Left renal cortex interstitium (tissue), 4 donors: ENCODE measurements at regions not wholly inside any gene's neighbourhood (a gene's known extent, or its start where the extent isn't known, plus 50 kb on each side); places are given as distances from the start of the nearest gene placed in this dataset.
"Not testable (repeated sequence)": the region's sequence is repeated elsewhere in the genome, so short reads cannot be mapped to it uniquely, and the experiment has no call there.

Source experiments
- DNase-seq, 4 donors: peaks; one replicate each; pipeline ENCODE4 v3.0.0-alpha.2; 2013; ENCODE audit warnings: low read depth in 4 of 4, low spot score in 2 of 4, missing footprints in 1 of 4

DNA sequence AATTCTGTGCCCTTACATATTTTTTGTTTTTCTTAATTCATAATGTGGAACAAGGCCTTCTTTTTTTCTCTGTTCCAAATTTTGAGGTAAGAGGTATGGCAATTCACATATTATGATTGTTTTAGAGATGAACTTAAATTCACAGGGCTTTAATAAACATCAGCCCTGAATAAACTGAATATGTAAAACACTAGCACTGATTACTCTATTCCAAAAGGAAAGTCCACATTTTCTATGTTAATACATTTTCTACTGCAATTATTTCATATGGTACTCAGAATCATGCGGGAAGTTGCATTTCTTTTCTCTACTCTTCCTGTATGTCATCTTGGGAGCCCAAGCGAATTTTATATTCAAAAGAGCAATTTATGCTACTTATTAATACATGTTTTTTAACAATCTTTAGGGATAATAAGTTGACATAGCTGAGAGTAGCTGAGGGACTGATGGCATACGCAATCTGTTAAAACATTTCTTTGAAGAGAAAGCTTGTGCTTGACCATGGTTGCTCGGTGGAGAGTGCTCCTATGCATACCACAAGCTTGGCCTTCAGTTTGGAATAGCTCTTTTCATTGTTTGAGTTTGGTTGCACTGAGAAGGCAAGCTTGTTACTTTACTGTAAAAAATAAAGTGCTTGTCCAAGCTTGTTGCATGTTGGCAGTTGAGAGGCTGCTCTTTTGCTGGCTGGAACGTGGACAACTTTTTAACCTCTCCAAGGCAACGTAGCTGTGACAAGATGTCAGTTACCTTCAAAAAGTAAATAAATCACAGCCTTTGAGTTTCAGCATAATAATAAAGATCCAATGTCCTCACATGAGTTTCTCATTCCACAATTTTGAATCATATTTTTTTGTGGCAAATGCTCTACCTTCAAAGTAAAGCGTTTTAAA, 196.3 kb upstream of the SPRY1 start:
- DNase-seq: no peak

- DNase-seq: no peak
Observed at GRCh38 chr4:123204737-123205136, 191.9 kb upstream of the SPRY1 start.

DNA sequence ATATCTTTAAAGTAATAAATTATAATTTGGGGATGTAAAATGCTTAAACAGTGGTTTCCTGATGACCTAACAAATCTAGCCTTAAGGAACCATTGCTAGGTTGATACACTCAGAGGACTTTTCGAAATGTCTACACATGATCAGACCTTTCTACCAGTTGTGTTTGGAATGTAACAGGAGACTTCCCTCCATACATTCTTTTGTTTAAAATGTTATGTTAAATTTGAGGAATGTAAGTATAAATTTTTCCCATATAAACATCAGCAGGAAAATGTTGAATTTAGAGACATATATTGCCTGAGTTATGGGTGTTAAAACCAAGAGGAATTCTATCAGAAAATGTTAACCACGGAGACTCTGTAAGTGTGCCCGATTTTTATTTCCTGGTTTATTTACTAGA, 190.6 kb upstream of the SPRY1 start:
- DNase-seq: no peak

DNA sequence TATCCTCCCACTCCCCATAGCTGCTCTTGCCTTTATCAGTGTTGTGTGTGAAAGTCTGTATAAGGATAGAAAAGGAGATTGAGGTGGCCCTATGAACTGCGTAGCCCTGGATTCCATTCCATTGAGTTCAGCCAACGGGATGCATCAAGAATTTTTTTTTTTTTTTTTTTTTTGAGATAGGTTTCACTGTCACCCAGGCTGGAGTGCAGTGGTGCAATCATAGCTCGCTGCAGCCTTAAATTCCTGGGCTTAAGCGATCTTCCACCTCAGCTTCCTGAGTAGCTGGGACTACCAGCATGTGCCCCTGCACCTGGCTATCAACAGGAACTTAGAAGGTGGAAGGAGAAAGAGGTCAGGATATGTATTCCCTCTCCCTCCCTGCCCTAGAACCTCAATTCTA, 187.2 kb upstream of the SPRY1 start:
- no peak for DNase-seq

DNA sequence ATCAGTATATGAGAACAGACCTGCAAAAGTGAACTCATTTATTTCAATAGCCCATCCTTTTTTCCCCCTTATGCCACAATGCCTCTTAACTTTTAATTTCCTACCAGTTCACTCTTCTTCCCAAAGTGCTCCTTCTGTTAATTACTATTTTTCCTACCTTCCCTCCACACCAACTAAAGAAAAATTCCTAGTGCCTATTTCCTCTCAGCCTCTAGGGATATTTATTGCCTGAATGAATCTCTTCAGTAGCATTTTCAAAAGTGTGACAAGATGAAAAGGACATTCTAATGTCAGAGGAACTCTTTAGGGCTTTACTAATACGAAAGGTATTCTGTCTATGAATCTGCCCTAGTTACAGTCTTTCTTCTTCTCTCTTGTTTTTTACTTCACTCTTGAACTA, 181.1 kb upstream of the SPRY1 start:
- DNase-seq: no peak

GRCh38 chr4:123216543-123216942, 180.1 kb upstream of the SPRY1 start:
- DNase-seq: no peak

DNA sequence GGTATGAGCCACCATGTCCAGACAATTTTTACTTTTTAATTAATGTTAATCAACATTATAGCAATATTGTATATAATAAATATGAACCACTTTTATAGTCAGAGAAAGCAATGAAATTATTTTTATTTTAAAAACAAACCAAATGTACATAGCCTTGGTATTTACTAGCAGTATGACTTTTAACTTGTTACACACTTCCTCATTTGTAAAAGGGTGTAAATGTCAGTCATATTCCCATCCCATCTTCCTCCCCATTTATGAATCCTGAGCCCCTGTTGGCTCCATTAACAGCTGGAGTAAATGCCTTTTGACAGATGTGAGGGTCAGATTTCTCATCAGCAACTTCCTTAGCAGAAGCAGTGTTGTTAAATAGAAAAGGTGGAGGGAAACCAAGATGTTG, 179.6 kb upstream of the SPRY1 start:
- no peak for DNase-seq

DNA sequence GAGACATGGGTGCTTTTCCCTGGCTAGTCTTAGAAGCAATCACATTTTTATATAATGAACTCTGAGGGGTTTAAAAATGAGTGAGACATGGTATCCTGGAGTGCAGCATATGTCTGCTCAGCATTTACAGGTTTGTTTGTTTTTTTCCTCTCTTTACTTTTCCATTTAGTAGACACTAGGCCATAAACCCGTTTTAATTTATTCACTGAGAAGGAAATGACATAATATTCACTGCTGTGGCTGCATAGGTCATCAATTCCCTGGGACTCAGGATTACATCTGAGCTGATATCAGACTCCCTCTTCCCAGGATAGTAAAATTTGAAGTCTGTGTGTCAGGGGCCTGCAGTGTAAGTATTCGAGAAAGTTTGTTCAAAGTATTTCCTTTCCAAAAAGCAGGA, 178.9 kb upstream of the SPRY1 start:
- DNase-seq: no peak

DNA sequence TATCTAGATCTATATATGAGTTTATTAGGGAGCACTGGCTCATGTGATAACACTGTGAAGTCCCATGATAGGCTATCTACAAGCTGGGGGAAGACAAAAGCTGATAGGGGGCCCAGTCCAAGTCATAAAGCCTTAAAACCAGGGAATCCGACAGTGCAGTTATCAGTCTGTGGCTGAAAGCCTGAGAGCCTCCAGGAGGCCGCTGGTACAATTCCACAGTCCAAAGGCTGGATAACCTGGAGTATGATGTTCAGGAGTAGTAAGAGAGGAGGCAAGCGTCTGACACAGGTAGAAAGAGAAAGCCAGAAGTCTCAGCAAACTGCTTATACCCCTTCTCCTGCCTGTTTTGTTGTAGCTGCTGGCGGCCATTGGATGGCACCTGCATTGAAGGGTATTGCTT, 177.6 kb upstream of the SPRY1 start:
- DNase-seq: no peak

DNA sequence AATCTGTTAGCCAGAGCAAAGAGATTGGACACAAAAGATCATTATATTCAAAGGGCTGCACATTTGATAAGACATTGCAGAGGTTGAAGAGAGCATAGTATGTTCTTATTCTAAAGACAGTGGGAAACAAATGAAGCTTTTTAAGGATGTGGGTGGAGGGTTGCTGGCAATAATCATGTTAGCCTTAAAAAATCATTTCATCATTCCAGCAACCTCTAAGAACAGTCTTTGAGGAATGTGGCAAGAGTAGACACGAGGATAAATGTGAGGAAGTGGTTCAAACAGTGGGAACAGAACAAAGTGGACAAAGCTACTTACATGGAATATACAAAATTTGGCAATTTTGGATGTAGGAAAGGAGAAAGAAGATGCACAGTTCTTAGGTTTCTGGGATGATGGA, 167.3 kb upstream of the SPRY1 start:
- DNase-seq: no peak

GRCh38 chr4:123230061-123230460, 166.5 kb upstream of the SPRY1 start:
- DNase-seq: no peak

- no peak for DNase-seq
Observed at GRCh38 chr4:123232439-123232838, 164.2 kb upstream of the SPRY1 start.

DNA sequence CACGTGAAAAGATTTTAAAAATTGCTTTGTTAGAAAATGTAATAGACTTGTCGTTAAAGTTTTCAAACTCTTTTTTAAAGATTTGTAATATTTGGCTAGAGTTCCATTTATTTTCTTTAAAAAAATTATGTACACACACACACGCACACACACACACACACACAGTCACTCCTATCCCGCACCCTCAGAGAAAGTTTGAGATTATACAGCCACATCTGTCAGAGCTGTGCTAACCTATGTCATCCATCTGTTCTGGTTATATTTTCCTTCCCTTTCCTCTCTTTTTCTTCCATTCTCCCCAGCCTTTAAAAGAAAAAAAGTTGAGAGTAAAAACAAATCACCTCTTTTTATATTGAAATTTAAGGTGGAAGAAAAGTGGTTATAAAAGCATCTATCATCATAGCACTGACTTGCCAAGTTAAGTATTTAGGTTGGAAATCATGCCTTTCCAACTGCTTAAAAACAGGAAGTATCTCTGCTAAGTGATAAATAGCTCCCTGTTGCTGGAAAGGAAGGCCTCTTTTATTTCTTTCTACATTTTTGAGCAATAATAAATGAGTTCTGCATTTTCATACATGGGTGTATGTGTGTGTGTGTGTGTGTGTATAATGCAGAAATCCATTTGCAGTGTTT, 163.3 kb upstream of the SPRY1 start:
- no peak for DNase-seq

DNA sequence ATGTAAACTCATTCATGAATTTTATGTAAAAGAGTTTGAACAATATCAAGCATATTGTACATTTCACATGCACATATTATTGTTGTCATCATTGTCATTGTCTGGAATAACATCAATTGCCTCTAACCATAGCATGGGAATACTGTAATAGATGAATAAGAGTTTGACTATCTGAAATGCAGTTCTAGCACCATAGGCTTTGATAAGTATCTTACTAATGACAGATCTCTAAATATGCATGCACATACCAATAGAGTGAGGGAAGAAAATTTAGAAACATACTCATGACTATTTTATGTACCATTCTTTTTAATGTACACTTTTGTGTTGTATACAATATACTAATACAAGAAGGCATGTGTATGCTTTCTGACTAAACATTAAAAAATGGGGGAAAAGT, 161.6 kb upstream of the SPRY1 start:
- no peak for DNase-seq

DNA sequence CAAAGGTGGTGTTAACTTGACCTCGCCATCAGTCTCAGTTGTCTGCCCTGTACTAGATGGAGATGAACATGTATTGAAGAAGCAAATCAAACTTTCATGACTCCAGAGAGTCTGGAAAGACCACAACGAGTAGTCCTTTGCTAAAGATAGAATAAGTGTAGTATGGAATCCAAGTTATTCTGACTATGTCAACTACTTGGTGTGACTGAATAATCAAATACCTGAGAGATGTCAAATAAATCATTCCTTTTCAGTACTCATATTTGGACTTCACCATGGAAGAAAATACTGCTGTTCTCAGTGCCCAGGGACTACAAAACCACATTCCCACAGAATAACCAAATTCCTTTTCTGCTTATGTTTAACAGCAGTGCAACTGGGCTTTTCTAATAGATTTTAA, 161.2 kb upstream of the SPRY1 start:
- DNase-seq: no peak

DNA sequence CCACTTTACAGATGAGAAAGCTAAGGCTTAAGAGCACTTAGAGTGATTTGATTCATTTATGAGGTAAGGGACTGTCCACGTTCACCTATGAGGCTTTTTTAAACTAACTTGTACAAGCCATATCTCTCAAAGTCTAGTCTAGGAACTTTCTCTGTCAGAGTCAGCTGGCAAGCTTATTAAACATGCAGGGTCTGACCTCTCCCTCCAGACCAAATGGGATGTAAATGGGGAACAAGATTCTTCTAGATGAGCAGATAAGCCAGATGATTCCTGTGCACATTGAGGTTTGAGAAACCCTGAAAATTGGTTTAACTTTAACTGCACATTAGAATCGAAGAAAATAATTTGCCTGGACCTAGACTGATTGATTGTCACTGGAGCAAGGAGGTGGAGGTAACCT, 160.0 kb upstream of the SPRY1 start:
- no peak for DNase-seq

DNA sequence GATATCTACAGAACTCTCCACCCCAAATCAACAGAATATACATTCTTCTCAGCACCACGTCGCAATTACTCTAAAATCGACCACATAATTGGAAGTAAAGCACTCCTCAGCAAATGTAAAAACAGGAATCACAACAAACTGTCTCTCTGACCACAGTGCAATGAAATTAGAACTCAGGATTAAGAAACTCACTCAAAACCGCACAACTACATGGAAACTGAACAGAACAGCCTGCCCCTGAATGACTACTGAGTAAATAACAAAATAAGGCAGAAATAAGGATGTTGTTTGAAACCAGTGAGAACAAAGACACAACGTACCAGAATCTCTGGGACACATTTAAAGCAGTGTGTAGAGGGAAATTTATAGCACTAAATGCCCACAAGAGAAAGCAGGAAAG, 156.3 kb upstream of the SPRY1 start:
- DNase-seq: not testable (repeated sequence)

- DNase-seq: not testable (repeated sequence)
Observed at GRCh38 chr4:123243220-123243619, 153.4 kb upstream of the SPRY1 start.

GRCh38 chr4:123244137-123244536, 152.5 kb upstream of the SPRY1 start:
- no peak for DNase-seq

DNA sequence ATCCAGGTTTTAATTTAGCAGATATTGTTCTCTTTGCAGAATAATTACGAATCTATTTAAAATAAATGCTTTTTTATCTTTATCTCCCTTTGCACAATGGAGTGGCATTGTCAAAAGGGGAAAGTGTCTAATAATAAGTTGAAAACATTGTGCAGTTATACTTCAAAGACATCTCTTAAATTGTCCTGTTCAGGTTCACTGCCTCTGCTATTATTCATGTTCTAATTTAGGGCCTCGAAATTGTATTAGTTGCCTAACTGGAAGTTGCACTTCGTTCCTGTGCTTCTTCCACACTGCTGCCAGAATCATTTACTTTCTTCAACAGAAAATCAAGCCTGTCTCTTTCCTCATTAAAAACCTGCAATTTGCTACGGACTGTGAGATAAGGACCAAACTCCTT, 150.5 kb upstream of the SPRY1 start:
- DNase-seq: no peak

GRCh38 chr4:123248085-123248659, 148.4 kb upstream of the SPRY1 start:
- DNase-seq: no peak

GRCh38 chr4:123249821-123250220, 146.8 kb upstream of the SPRY1 start:
- no peak for DNase-seq
